Stimulated activated CD4-positive, alpha-beta T cell treated with anti-CD3 and anti-CD28 coated beads, Interleukin-1b, Interleukin-23, amount 100 ng/mL, for 1 hour (primary cell): ENCODE measurements at regions not wholly inside any gene's neighbourhood (a gene's known extent, or its start where the extent isn't known, plus 50 kb on each side); places are given as distances from the start of the nearest gene placed in this dataset.

Source experiments
- DNase-seq, 2 donors: peaks; one replicate each; pipeline ENCODE4 v3.0.0-alpha.2; 2020; ENCODE audit warnings: low read depth in 2 of 2

DNA sequence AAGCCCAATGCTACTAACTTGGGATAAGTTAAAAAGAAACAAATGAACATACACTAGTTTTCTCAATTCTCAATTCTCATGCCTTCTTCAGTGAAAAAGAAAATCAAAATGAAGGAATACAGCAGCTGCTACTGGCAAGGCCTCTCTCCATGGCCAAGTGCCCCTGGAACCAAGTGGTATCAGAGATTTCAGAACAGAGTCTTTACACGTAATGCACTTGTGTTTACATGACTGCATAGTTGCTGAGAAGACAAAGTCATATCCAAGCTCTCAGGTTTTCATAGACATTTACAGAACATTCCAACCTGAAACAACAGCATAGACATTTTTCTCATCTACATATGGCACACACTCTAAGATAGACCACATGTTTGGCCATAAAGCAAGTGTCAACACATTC lies 789.9 kb downstream of the CBLN2 start:
- no peak for DNase-seq

- DNase-seq, result no peak
Measured at GRCh38 chr18:71743634-71744033, 800.5 kb downstream of the CBLN2 start.

- DNase-seq, result no peak
Measured at GRCh38 chr18:71729611-71730010, 814.5 kb downstream of the CBLN2 start.

DNA sequence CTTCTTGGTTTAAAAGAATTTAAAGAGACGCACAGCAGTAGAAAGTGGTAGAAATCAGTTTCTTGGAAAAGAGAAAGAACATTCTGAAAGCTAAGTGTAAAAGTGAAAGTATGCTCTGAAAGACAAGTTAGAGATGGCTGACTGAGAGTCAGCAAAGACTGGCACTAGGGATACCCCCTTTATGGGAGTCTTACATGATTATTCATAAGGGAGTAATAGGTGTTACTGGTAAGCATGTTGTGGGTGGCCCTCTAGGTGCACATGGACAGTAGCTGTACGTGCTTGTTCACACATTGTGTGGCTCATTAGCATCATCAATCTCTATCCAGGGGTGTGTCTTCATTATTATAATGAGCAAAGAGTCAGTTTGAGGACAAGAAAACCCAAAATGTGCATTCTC lies 816.2 kb downstream of the CBLN2 start:
- DNase-seq, result no peak

DNA sequence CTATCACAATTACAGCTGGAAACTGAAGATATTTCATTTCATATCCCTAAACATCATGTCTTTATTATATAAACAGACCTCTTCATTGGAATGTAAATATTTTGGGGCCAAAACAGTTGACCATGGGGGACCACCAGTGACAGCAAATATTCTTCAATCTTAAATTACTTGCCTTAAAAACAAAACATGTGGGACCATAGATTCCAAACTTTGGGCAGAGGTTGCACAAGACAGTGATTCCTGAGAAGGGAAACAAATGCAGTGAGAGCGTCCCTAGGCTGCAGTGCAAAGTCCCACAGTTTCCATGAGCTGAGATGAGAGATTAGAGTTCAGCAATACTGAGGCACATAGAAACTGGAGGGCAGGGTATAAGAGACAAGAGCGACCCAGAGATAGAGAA lies 818.9 kb downstream of the CBLN2 start:
- DNase-seq, result no peak

GRCh38 chr18:71707985-71708500 lies 836.1 kb downstream of the CBLN2 start:
- no peak for DNase-seq

GRCh38 chr18:71707400-71707799 lies 836.7 kb downstream of the CBLN2 start:
- no peak for DNase-seq

DNA sequence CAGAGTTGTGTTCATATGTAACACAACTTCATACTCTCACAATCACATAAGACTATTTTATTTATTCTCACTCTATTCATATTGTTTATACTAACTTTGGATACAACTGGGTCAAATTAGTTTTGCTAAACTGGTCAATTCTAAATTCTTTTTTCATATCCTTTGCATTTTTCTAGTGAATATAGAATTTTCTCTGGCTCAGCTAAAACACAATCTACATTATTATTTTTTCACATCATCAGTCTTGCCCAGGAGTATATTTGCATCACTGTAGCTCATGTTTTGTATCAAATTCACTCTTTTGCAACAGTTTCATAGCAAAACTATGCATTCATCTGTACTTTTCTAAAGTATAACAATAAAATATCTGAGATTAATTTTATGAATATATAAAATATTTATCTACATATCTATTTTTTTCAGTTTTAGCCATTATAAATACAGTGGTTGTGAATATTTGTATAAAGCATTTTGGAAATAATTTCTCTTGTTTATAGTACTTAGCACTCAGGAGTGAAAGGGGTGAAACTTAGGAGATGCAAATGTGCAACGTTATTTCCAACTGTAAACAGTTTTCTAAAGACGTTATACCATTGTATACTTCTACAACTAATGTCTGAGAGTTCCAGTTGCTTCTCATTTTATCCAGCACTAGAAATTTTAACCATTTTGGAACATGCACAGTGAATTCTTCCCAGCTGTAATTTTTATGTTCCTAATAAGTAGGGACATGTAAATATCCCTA lies 854.6 kb downstream of the CBLN2 start:
- DNase-seq, result no peak

DNA sequence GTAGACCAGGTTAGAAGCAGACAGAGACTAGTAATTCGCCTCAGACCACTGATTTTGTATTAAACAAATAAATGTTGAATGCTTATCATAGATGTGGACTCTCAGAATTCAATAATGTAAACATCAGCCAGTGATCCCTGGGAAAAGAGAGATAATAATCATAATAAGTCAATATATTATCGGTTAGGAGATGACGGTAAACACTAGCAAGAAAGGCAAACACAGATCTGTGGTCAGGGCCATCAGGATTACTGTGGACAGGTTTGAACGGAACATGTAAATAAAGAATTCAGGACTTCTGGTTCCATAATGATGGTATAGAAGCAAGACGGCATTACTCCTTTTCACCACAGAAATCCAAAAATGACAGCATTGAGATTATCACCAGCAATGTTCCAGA lies 861.6 kb downstream of the CBLN2 start:
- DNase-seq, result no peak

- DNase-seq, result no peak
Measured at GRCh38 chr18:71678144-71678543, 866.0 kb downstream of the CBLN2 start.

DNA sequence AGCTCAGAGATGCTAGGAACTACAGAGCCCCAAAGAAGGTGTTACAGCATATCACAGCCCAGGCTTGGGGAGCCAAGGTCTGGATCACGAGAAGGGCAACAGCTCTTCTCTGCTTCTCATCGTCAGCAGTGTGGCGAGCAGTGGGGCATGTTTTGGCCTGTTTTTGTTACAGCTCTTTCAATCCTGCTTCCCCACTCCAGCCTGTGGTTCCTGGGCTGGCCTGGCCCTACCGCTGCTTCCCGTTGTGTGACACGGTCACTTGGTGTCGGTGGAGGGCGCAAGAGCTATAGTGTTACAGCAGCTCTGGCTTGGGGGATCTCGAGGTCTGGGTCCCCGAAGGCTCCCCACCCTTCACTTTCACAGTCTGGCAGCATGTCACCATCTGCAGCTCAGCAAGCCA lies 870.2 kb downstream of the CBLN2 start:
- DNase-seq, result no peak

DNA sequence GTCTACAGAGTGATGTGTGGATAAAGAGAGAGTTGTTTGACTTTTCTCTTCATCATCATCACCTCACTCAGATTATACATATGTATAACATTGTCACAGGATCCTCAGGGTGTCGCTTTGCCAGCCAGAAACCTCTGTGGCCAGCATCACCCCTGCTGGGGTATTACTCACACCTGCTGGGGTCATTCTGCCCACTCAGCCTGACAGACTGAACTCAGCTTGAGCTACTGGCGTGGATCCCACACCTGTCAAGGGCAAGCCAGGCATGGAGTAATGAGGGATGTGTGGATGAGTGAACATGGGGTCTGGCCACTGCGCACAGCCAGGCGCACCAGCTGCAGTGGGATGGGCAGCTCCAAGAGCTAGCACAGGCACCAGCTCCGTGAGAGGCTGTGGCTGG lies 870.6 kb downstream of the CBLN2 start:
- no peak for DNase-seq

DNA sequence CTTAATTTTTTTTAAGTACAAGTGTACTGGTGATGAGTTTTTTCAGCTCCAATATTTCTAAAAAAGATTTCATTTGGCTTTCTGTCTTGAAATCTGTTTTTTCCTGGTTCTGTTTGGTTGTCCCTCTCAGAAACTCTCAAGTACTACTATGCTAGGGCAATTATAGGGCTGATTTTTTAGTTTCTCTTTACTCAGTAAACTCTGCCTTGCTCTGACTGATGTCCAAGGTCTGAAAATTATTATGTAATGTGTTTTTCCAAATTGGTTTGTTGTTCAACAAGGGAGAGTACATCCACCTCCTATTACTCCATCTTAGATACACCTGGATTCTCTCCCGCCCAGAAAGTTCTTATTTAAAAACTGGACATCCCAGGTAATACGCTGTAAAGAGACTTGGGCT lies 877.7 kb downstream of the CBLN2 start:
- DNase-seq, result no peak

DNA sequence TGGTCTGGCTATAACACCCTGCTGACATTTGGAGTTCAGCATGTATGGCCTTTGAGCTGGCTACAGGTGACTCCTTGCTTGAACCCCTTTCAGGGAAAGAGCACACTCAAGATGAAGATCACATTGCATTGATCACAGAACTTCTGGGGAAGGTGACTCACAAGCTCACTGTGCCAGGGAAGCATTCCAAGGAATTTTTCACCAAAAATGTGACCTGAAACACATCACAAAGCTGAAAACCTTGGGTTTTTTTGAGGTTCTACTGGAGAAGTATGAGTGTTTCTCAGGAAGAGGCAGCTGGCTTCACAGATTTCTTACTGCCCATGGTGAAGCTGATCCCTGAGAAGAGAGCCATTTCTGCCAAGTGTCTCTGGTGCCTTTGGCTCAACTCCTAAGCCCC lies 879.0 kb downstream of the CBLN2 start:
- DNase-seq, result no peak

- no peak for DNase-seq
Measured at GRCh38 chr18:71643822-71644221, 900.3 kb downstream of the CBLN2 start.

DNA sequence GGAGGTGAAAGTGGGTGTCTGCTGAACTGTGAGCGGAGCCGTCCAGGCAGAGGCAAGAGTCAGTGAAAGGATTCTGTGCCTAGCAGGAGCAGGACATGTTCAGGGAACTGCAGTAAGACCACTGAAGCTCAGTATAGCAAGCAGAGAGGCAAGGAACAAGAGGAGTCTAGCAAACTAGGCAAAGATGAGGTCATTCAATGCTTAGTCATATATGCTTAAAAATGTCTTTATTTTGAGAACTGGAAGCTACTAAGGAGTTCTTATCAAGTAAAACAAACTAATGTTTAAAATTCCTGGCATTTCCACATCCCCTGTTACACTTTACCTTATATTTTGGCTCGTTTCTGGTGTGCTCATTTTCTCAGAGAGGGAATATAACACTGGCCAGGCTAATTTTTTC lies 913.4 kb downstream of the CBLN2 start:
- DNase-seq, result no peak

- DNase-seq, result no peak
Measured at GRCh38 chr18:71625556-71626090, 918.5 kb downstream of the CBLN2 start.

GRCh38 chr18:71598374-71598773 lies 945.8 kb downstream of the CBLN2 start:
- DNase-seq, result no peak

DNA sequence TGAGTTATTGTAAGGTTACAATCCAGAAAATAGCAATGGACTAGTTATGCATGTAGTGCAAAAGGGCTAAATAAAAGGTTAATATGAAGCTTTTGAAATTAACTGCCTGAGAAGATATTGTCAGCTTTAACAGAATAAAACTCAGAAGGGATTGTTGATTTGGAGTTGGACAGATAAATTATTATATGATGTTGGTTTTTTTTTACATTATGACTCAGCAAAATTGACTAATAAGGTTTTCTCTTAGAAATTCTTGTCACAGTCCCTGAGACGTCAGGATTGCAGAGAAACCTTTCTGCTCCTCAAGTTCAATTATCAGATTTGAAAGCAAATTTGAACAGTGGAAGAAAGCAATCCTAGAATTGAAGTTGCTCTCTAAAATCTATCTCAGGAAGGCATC lies 946.9 kb downstream of the CBLN2 start:
- no peak for DNase-seq

DNA sequence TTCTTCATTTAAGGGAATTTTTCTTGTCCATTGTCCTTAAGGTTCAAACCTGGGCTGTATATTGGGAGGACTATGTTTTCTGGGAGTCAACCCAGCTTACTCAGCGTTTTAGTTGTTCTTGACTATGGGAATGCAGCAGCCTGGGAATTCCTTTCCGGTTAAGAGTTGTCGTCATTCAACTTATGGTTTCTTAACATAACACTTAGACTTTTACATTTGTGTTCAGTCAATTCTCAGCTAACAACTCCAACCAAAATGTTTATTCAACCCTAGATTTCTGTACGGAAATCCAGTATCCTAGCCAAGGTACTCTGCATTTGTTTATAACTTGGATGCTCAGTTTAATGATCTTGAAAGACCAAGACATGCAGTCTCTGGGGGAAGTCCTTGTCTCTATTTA lies 960.9 kb downstream of the CBLN2 start:
- no peak for DNase-seq

DNA sequence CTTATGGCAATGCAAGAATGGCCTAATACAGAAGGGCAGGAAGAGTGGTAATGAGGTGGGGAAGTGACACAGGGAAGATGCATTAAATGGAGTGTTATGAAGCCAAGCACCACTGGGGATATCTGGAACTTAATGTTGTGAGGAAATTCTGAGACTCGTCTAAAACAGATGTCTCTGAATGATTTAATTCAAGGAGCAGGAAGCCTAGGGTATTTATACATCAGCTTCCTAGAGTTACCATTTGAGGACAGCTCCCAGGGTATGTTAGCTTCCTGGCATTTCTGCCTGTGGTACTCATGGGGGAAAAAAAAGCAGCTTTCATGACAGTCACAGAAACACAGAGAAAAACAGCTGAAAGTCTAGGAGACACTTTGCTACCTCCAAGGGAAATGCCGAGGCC lies 989.5 kb downstream of the CBLN2 start:
- DNase-seq, result no peak

- no peak for DNase-seq
Measured at GRCh38 chr18:71541643-71542042, 1002.5 kb downstream of the CBLN2 start.

DNA sequence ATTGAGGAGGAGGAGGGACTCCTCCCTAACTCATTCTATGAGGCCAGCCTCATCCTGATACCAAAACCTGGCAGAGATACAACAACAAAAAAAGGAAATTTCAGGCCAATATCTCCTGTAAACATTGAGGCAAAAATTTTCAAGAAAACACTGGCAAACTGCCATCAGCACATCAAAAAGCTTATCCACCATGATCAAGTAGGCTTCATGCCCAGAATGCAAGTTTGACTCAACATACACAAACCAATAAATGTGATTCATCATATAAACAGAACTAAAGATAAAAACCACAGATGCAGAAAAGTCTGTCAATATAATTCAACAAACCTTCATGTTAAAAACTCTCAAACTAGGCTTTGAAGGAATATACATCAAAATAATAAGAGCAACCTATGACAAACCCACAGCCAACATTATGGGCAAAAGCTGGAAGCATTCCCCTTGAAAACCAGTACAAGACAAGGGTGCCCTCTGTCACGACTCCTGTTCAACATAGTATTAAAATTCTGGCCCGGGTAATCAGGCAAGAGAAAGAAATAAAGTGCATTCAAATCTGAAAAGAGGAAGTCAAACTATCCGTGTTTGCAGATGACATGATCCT lies 1014.3 kb downstream of the CBLN2 start:
- no peak for DNase-seq
